ENCODE measurements at regions not wholly inside any gene's neighbourhood (a gene's known extent, or its start where the extent isn't known, plus 50 kb on each side); places are given as distances from the start of the nearest gene placed in this dataset.

- no peak overlapping the region for H3K27ac ChIP-seq
- H3K9me3 ChIP-seq: peaks cover 0 to 11% (median 0%) of the 10 kb centered on the region in 3 donors
- H3K4me3 ChIP-seq: no peak overlapping the region
- no peaks in the 10 kb centered on the region for H3K27me3 ChIP-seq
- no peak for ATAC-seq
- no peaks in the 10 kb centered on the region for H3K36me3 ChIP-seq
- H3K4me1 ChIP-seq: no peaks in the 10 kb centered on the region
- TF ChIP-seq POLR2A (IDR thresholded peaks at IDR 0.05) (no peak), CTCF (IDR thresholded peaks at IDR 0.05) (no peak), POLR2AphosphoS5 (IDR thresholded peaks at IDR 0.05) (no peak), EP300 (IDR thresholded peaks at IDR 0.05) (no peak)
- WGBS, 2 donors (ENCODE audit: low coverage in 1 of 2): 52 to 67% methylated on average over 3 of the region's 4 CpGs
These were observed 118.2 kb upstream of the HMHB1 start for GRCh38 chr5:143693651-143694252.

GRCh38 chr5:143692342-143692741, 119.6 kb upstream of the HMHB1 start:
- no peaks in the 10 kb centered on the region for H3K36me3 ChIP-seq
- ATAC-seq: no peak
- peaks cover 0 to 11% (median 0%) of the 10 kb centered on the region in 3 donors for H3K9me3 ChIP-seq
- 100% methylated on average over 1 of the region's 1 CpG; no CpG with 5 or more reads in 1 of the 2 donors for WGBS, 2 donors (ENCODE audit: low coverage in 1 of 2)
- no peaks in the 10 kb centered on the region for H3K4me1 ChIP-seq
- H3K27me3 ChIP-seq: no peaks in the 10 kb centered on the region
- H3K4me3 ChIP-seq: no peak overlapping the region
- TF ChIP-seq POLR2AphosphoS5 (IDR thresholded peaks at IDR 0.05): no peak
- no peak for TF ChIP-seq POLR2A (IDR thresholded peaks at IDR 0.05)
- no peak for TF ChIP-seq EP300 (IDR thresholded peaks at IDR 0.05)
- TF ChIP-seq CTCF (IDR thresholded peaks at IDR 0.05): no peak
- no peak overlapping the region for H3K27ac ChIP-seq

GRCh38 chr5:143691945-143692290, 120.0 kb upstream of the HMHB1 start:
- Histone ChIP-seq H3K27me3 (no peaks in the 10 kb centered on the region), H3K9me3 (peaks cover 0 to 11% (median 0%) of the 10 kb centered on the region in 3 donors), H3K36me3 (no peaks in the 10 kb centered on the region), H3K27ac (no peak overlapping the region), H3K4me1 (no peaks in the 10 kb centered on the region), H3K4me3 (no peak overlapping the region)
- no peak for TF ChIP-seq POLR2AphosphoS5 (IDR thresholded peaks at IDR 0.05)
- TF ChIP-seq CTCF (IDR thresholded peaks at IDR 0.05): no peak
- TF ChIP-seq EP300 (IDR thresholded peaks at IDR 0.05): no peak
- no peak for TF ChIP-seq POLR2A (IDR thresholded peaks at IDR 0.05)
- 27 to 52% methylated on average over 5 of the region's 5 CpGs for WGBS, 2 donors (ENCODE audit: low coverage in 1 of 2)
- no peak for ATAC-seq

- ATAC-seq: no peak
- Histone ChIP-seq H3K9me3 (peaks cover 0 to 11% (median 0%) of the 10 kb centered on the region in 3 donors), H3K4me3 (no peak overlapping the region), H3K36me3 (no peaks in the 10 kb centered on the region), H3K4me1 (no peaks in the 10 kb centered on the region), H3K27ac (no peak overlapping the region), H3K27me3 (no peaks in the 10 kb centered on the region)
- WGBS, 2 donors (ENCODE audit: low coverage in 1 of 2): 46 to 66% methylated on average over 3 of the region's 3 CpGs
- TF ChIP-seq CTCF (IDR thresholded peaks at IDR 0.05) (no peak), POLR2A (IDR thresholded peaks at IDR 0.05) (no peak), POLR2AphosphoS5 (IDR thresholded peaks at IDR 0.05) (no peak), EP300 (IDR thresholded peaks at IDR 0.05) (no peak)
These were observed 120.5 kb upstream of the HMHB1 start for GRCh38 chr5:143691287-143691944.

- no peak for ATAC-seq
- Histone ChIP-seq H3K4me3 (no peak overlapping the region), H3K9me3 (peaks cover 0 to 11% (median 0%) of the 10 kb centered on the region in 3 donors), H3K4me1 (peaks cover 0 to 8% (median 0%) of the 10 kb centered on the region in 3 donors), H3K27ac (no peak overlapping the region), H3K36me3 (no peaks in the 10 kb centered on the region), H3K27me3 (no peaks in the 10 kb centered on the region)
- no peak for TF ChIP-seq POLR2AphosphoS5 (IDR thresholded peaks at IDR 0.05)
- TF ChIP-seq POLR2A (IDR thresholded peaks at IDR 0.05): no peak
- no peak for TF ChIP-seq CTCF (IDR thresholded peaks at IDR 0.05)
- TF ChIP-seq EP300 (IDR thresholded peaks at IDR 0.05): no peak
These were observed 124.4 kb upstream of the HMHB1 start for GRCh38 chr5:143687604-143688003.

Data from gastroesophageal sphincter (tissue), 4 donors.